Smooth muscle cell (in vitro differentiated cells): ENCODE measurements at regions not wholly inside any gene's neighbourhood (a gene's known extent, or its start where the extent isn't known, plus 50 kb on each side); places are given as distances from the start of the nearest gene placed in this dataset.

Experiments used
- DNase-seq: peaks from one replicate; lab custom pipeline; 2025; ENCODE audit not compliant: unreplicated experiment; lab: John Stamatoyannopoulos, UW
- H2AFZ ChIP-seq: fragments of 200-600 bp; sonication (generic); 2 replicates; pipeline ENCODE4 v1.6.0; 2016; ENCODE audit warnings: antibody characterized with exemption, low read depth, mild to moderate bottlenecking
- H3F3A ChIP-seq: fragments of 200-600 bp; sonication (generic); 2 replicates; pipeline ENCODE4 v1.6.0; 2017; ENCODE audit warnings: antibody characterized with exemption, low read depth
- H3K27ac ChIP-seq: fragments of 200-600 bp; sonication (generic); 2 replicates; pipeline ENCODE4 v1.5.1; 2016; ENCODE audit warnings: low read depth, mild to moderate bottlenecking
- H3K27me3 ChIP-seq: fragments of 200-600 bp; sonication (generic); 2 replicates; pipeline ENCODE4 v1.6.1; 2016; ENCODE audit warnings: low read depth, mild to moderate bottlenecking
- H3K36me3 ChIP-seq: fragments of 200-600 bp; sonication (generic); 2 replicates; pipeline ENCODE4 v1.5.1; 2016; ENCODE audit warnings: low read depth
- H3K4me1 ChIP-seq: fragments of 200-600 bp; sonication (generic); 2 replicates; pipeline ENCODE4 v1.5.1; 2016; ENCODE audit warnings: low read depth
- H3K4me2 ChIP-seq: fragments of 200-600 bp; sonication (generic); 2 replicates; pipeline ENCODE4 v1.6.0; 2016; ENCODE audit warnings: mild to moderate bottlenecking
- H3K4me3 ChIP-seq: fragments of 200-600 bp; sonication (generic); 2 replicates; pipeline ENCODE4 v1.5.1; 2016; ENCODE audit warnings: mild to moderate bottlenecking
- H3K79me2 ChIP-seq: fragments of 200-600 bp; sonication (generic); 2 replicates; pipeline ENCODE4 v1.6.0; 2016; ENCODE audit warnings: low read depth, mild to moderate bottlenecking
- H3K9ac ChIP-seq: fragments of 200-600 bp; sonication (generic); 2 replicates; pipeline ENCODE4 v1.6.0; 2016; ENCODE audit warnings: low read depth
- H3K9me3 ChIP-seq: fragments of 200-600 bp; sonication (generic); replicated peaks from 2 replicates; pipeline ENCODE4 v1.5.1; 2016; ENCODE audit warnings: low read depth
- H4K20me1 ChIP-seq: fragments of 200-600 bp; sonication (generic); 2 replicates; pipeline ENCODE4 v1.6.0; 2016; ENCODE audit warnings: low read depth
- CTCF ChIP-seq: fragments of 200-600 bp; sonication (generic); IDR thresholded peaks from 2 replicates; pipeline ENCODE4 v1.5.1; 2017; ENCODE audit warnings: borderline replicate concordance, mild to moderate bottlenecking, antibody characterized with exemption; ENCODE audit not compliant: insufficient read depth, poor library complexity, severe bottlenecking
- WGBS: methylation state at CpG from one replicate; pipeline ENCODE4 v1.1.7; 2016; ENCODE audit warnings: low lambda C conversion rate; 5-methylcytosine and 5-hydroxymethylcytosine counted together

GRCh38 chr6:87791485-87791884, 89.5 kb upstream of the AKIRIN2 start:
- 96% methylated on average over 6 of the region's 6 CpGs for WGBS
- Histone ChIP-seq H3K4me1 (peaks cover 13% of the 10 kb centered on the region), H3F3A (peaks cover 4% of the 10 kb centered on the region), H3K27me3 (no peaks in the 10 kb centered on the region), H3K9ac (no peak overlapping the region), H3K9me3 (no peaks in the 10 kb centered on the region), H3K4me2 (no peak overlapping the region), H3K4me3 (no peak overlapping the region), H3K79me2 (no peaks in the 10 kb centered on the region), H2AFZ (no peak overlapping the region), H3K36me3 (no peaks in the 10 kb centered on the region), H3K27ac (no peak overlapping the region), H4K20me1 (no peaks in the 10 kb centered on the region)
- no peak for DNase-seq
- no peak for TF ChIP-seq CTCF

- H2AFZ ChIP-seq, result no peak overlapping the region
Observed at GRCh38 chr6:87791029-87791428, 89.0 kb upstream of the AKIRIN2 start.

GRCh38 chr6:87789900-87790290, 87.9 kb upstream of the AKIRIN2 start:
- WGBS, result 90% methylated on average over 3 of the region's 3 CpGs
- peaks cover 13% of the 10 kb centered on the region for H3K4me1 ChIP-seq
- peak overlapping the region; percentile 26 for H2AFZ ChIP-seq
- no peaks in the 10 kb centered on the region for H3K27me3 ChIP-seq
- H3K9me3 ChIP-seq, result no peaks in the 10 kb centered on the region
- peaks cover 4% of the 10 kb centered on the region for H3F3A ChIP-seq
- no peak overlapping the region for H3K4me2 ChIP-seq
- H3K9ac ChIP-seq, result no peak overlapping the region
- H3K36me3 ChIP-seq, result no peaks in the 10 kb centered on the region
- no peaks in the 10 kb centered on the region for H3K79me2 ChIP-seq
- no peak for DNase-seq
- H4K20me1 ChIP-seq, result no peaks in the 10 kb centered on the region
- no peak overlapping the region for H3K4me3 ChIP-seq
- no peak for TF ChIP-seq CTCF
- H3K27ac ChIP-seq, result peak overlapping the region; percentile 17

More at GRCh38 chr6:87791029-87791428, 89.0 kb upstream of the AKIRIN2 start:
- Histone ChIP-seq H4K20me1 (no peaks in the 10 kb centered on the region), H3F3A (peaks cover 4% of the 10 kb centered on the region), H3K79me2 (no peaks in the 10 kb centered on the region), H3K4me2 (no peak overlapping the region), H3K9me3 (no peaks in the 10 kb centered on the region), H3K9ac (no peak overlapping the region), H3K36me3 (no peaks in the 10 kb centered on the region), H3K27me3 (no peaks in the 10 kb centered on the region), H3K4me3 (no peak overlapping the region), H3K27ac (no peak overlapping the region), H3K4me1 (peaks cover 13% of the 10 kb centered on the region)
- DNase-seq, result no peak
- TF ChIP-seq CTCF, result no peak

- peak overlapping the region; percentile 14 for H3K9ac ChIP-seq
- peak overlapping the region; percentile 68 for H3K4me2 ChIP-seq
- no peaks in the 10 kb centered on the region for H3K36me3 ChIP-seq
- peak overlapping the region; percentile 26 for H2AFZ ChIP-seq
- DNase-seq, result no peak
- WGBS, result 25% methylated on average over 2 of the region's 2 CpGs
- H3F3A ChIP-seq, result peaks cover 4% of the 10 kb centered on the region
- no peaks in the 10 kb centered on the region for H4K20me1 ChIP-seq
- H3K4me3 ChIP-seq, result no peak overlapping the region
- TF ChIP-seq CTCF, result no peak
- H3K27me3 ChIP-seq, result no peaks in the 10 kb centered on the region
- no peaks in the 10 kb centered on the region for H3K79me2 ChIP-seq
- no peaks in the 10 kb centered on the region for H3K9me3 ChIP-seq
- H3K4me1 ChIP-seq, result peaks cover 13% of the 10 kb centered on the region
- peak overlapping the region; percentile 17 for H3K27ac ChIP-seq
Observed at GRCh38 chr6:87789198-87789899, 87.3 kb upstream of the AKIRIN2 start.
